ENCODE measurements at regions not wholly inside any gene's neighbourhood (a gene's known extent, or its start where the extent isn't known, plus 50 kb on each side); places are given as distances from the start of the nearest gene placed in this dataset.
"Not testable (repeated sequence)": the region's sequence is repeated elsewhere in the genome, so short reads cannot be mapped to it uniquely, and the experiment has no call there.

- H3K4me3 ChIP-seq (ENCODE audit: low read depth in 1 of 2, low read length in 2 of 2); H3K27ac ChIP-seq (ENCODE audit: low read depth in 2 of 2, low read length in 1 of 2); H3K4me1 ChIP-seq (ENCODE audit: control insufficient read depth in 2 of 2, insufficient read depth in 2 of 2, low read length in 1 of 2); H3K36me3 ChIP-seq (ENCODE audit: control insufficient read depth in 2 of 2, insufficient read depth in 2 of 2, low read length in 1 of 2); H3K9me3 ChIP-seq (ENCODE audit: control insufficient read depth in 2 of 2, insufficient read depth in 1 of 2, low read depth in 1 of 2, low read length in 1 of 2); H3K27me3 ChIP-seq (ENCODE audit: control insufficient read depth in 1 of 2, insufficient read depth in 2 of 2, low read length in 2 of 2): not testable (repeated sequence)
- 83 to 86% methylated on average over 5 of the region's 5 CpGs for WGBS, 2 donors
Measured at GRCh38 chr10:46095943-46096342, 49.9 kb upstream of the MSMB start.

- H3K4me1 ChIP-seq (ENCODE audit: control insufficient read depth in 2 of 2, insufficient read depth in 2 of 2, low read length in 1 of 2): peaks cover 0 to 3% of the 10 kb centered on the region in 2 donors
- no peaks in the 10 kb centered on the region for H3K27me3 ChIP-seq (ENCODE audit: control insufficient read depth in 1 of 2, insufficient read depth in 2 of 2, low read length in 2 of 2)
- no peak overlapping the region for H3K27ac ChIP-seq (ENCODE audit: low read depth in 2 of 2, low read length in 1 of 2)
- H3K9me3 ChIP-seq (ENCODE audit: control insufficient read depth in 2 of 2, insufficient read depth in 1 of 2, low read depth in 1 of 2, low read length in 1 of 2): no peaks in the 10 kb centered on the region
- 93 to 94% methylated on average over 4 of the region's 4 CpGs for WGBS, 2 donors
- H3K4me3 ChIP-seq (ENCODE audit: low read depth in 1 of 2, low read length in 2 of 2): no peak overlapping the region
- no peaks in the 10 kb centered on the region for H3K36me3 ChIP-seq (ENCODE audit: control insufficient read depth in 2 of 2, insufficient read depth in 2 of 2, low read length in 1 of 2)
Measured at GRCh38 chr10:46096446-46096845, 50.4 kb upstream of the MSMB start.

GRCh38 chr10:46096909-46097575 lies 51.0 kb upstream of the MSMB start:
- H3K27ac ChIP-seq (ENCODE audit: low read depth in 2 of 2, low read length in 1 of 2): no peak overlapping the region
- no peaks in the 10 kb centered on the region for H3K27me3 ChIP-seq (ENCODE audit: control insufficient read depth in 1 of 2, insufficient read depth in 2 of 2, low read length in 2 of 2)
- H3K4me1 ChIP-seq (ENCODE audit: control insufficient read depth in 2 of 2, insufficient read depth in 2 of 2, low read length in 1 of 2): peaks cover 0 to 3% of the 10 kb centered on the region in 2 donors
- no peak overlapping the region for H3K4me3 ChIP-seq (ENCODE audit: low read depth in 1 of 2, low read length in 2 of 2)
- no peaks in the 10 kb centered on the region for H3K36me3 ChIP-seq (ENCODE audit: control insufficient read depth in 2 of 2, insufficient read depth in 2 of 2, low read length in 1 of 2)
- 79 to 82% methylated on average over 4 to 8 of the region's 8 CpGs for WGBS, 2 donors
- no peaks in the 10 kb centered on the region for H3K9me3 ChIP-seq (ENCODE audit: control insufficient read depth in 2 of 2, insufficient read depth in 1 of 2, low read depth in 1 of 2, low read length in 1 of 2)

- no peaks in the 10 kb centered on the region for H3K36me3 ChIP-seq (ENCODE audit: control insufficient read depth in 2 of 2, insufficient read depth in 2 of 2, low read length in 1 of 2)
- no peak overlapping the region for H3K4me3 ChIP-seq (ENCODE audit: low read depth in 1 of 2, low read length in 2 of 2)
- WGBS, 2 donors: 84 to 88% methylated on average over 14 of the region's 14 CpGs
- H3K9me3 ChIP-seq (ENCODE audit: control insufficient read depth in 2 of 2, insufficient read depth in 1 of 2, low read depth in 1 of 2, low read length in 1 of 2): no peaks in the 10 kb centered on the region
- H3K4me1 ChIP-seq (ENCODE audit: control insufficient read depth in 2 of 2, insufficient read depth in 2 of 2, low read length in 1 of 2): peaks cover 0 to 3% of the 10 kb centered on the region in 2 donors
- no peak overlapping the region for H3K27ac ChIP-seq (ENCODE audit: low read depth in 2 of 2, low read length in 1 of 2)
- no peaks in the 10 kb centered on the region for H3K27me3 ChIP-seq (ENCODE audit: control insufficient read depth in 1 of 2, insufficient read depth in 2 of 2, low read length in 2 of 2)
Measured at GRCh38 chr10:46097576-46098317, 51.7 kb upstream of the MSMB start.

- no peaks in the 10 kb centered on the region for H3K27me3 ChIP-seq (ENCODE audit: control insufficient read depth in 1 of 2, insufficient read depth in 2 of 2, low read length in 2 of 2)
- no peaks in the 10 kb centered on the region for H3K9me3 ChIP-seq (ENCODE audit: control insufficient read depth in 2 of 2, insufficient read depth in 1 of 2, low read depth in 1 of 2, low read length in 1 of 2)
- H3K4me1 ChIP-seq (ENCODE audit: control insufficient read depth in 2 of 2, insufficient read depth in 2 of 2, low read length in 1 of 2): peaks cover 0 to 3% of the 10 kb centered on the region in 2 donors
- H3K36me3 ChIP-seq (ENCODE audit: control insufficient read depth in 2 of 2, insufficient read depth in 2 of 2, low read length in 1 of 2): no peaks in the 10 kb centered on the region
- no peak overlapping the region for H3K27ac ChIP-seq (ENCODE audit: low read depth in 2 of 2, low read length in 1 of 2)
- 89 to 92% methylated on average over 7 of the region's 7 CpGs for WGBS, 2 donors
- H3K4me3 ChIP-seq (ENCODE audit: low read depth in 1 of 2, low read length in 2 of 2): no peak overlapping the region
Measured at GRCh38 chr10:46098386-46098785, 52.3 kb upstream of the MSMB start.

GRCh38 chr10:46098925-46099324 lies 52.9 kb upstream of the MSMB start:
- not testable (repeated sequence) for H3K27ac ChIP-seq (ENCODE audit: low read depth in 2 of 2, low read length in 1 of 2); H3K27me3 ChIP-seq (ENCODE audit: control insufficient read depth in 1 of 2, insufficient read depth in 2 of 2, low read length in 2 of 2); H3K36me3 ChIP-seq (ENCODE audit: control insufficient read depth in 2 of 2, insufficient read depth in 2 of 2, low read length in 1 of 2); H3K9me3 ChIP-seq (ENCODE audit: control insufficient read depth in 2 of 2, insufficient read depth in 1 of 2, low read depth in 1 of 2, low read length in 1 of 2); H3K4me1 ChIP-seq (ENCODE audit: control insufficient read depth in 2 of 2, insufficient read depth in 2 of 2, low read length in 1 of 2); H3K4me3 ChIP-seq (ENCODE audit: low read depth in 1 of 2, low read length in 2 of 2)
- 81 to 84% methylated on average over 4 of the region's 4 CpGs for WGBS, 2 donors

- WGBS, 2 donors: 59 to 65% methylated on average over 4 of the region's 4 CpGs
- Histone ChIP-seq H3K4me1 (ENCODE audit: control insufficient read depth in 2 of 2, insufficient read depth in 2 of 2, low read length in 1 of 2) (no peaks in the 10 kb centered on the region), H3K27me3 (ENCODE audit: control insufficient read depth in 1 of 2, insufficient read depth in 2 of 2, low read length in 2 of 2) (no peaks in the 10 kb centered on the region), H3K27ac (ENCODE audit: low read depth in 2 of 2, low read length in 1 of 2) (no peak overlapping the region), H3K36me3 (ENCODE audit: control insufficient read depth in 2 of 2, insufficient read depth in 2 of 2, low read length in 1 of 2) (no peaks in the 10 kb centered on the region), H3K9me3 (ENCODE audit: control insufficient read depth in 2 of 2, insufficient read depth in 1 of 2, low read depth in 1 of 2, low read length in 1 of 2) (no peaks in the 10 kb centered on the region), H3K4me3 (ENCODE audit: low read depth in 1 of 2, low read length in 2 of 2) (no peak overlapping the region)
Measured at GRCh38 chr10:46104071-46104585, 58.1 kb upstream of the MSMB start.

GRCh38 chr10:46105416-46105815 lies 59.3 kb upstream of the MSMB start:
- H3K4me3 ChIP-seq (ENCODE audit: low read depth in 1 of 2, low read length in 2 of 2): not testable (repeated sequence)

GRCh38 chr10:46105856-46106409 lies 59.9 kb upstream of the MSMB start:
- WGBS, 2 donors: 1 to 4% methylated on average over 26 to 32 of the region's 32 CpGs

More at GRCh38 chr10:46105416-46105815, 59.3 kb upstream of the MSMB start:
- H3K9me3 ChIP-seq (ENCODE audit: control insufficient read depth in 2 of 2, insufficient read depth in 1 of 2, low read depth in 1 of 2, low read length in 1 of 2); H3K27ac ChIP-seq (ENCODE audit: low read depth in 2 of 2, low read length in 1 of 2); H3K27me3 ChIP-seq (ENCODE audit: control insufficient read depth in 1 of 2, insufficient read depth in 2 of 2, low read length in 2 of 2); H3K4me1 ChIP-seq (ENCODE audit: control insufficient read depth in 2 of 2, insufficient read depth in 2 of 2, low read length in 1 of 2); H3K36me3 ChIP-seq (ENCODE audit: control insufficient read depth in 2 of 2, insufficient read depth in 2 of 2, low read length in 1 of 2): not testable (repeated sequence)
- WGBS, 2 donors: 55 to 68% methylated on average over 9 of the region's 9 CpGs

More at GRCh38 chr10:46105856-46106409, 59.9 kb upstream of the MSMB start:
- not testable (repeated sequence) for H3K9me3 ChIP-seq (ENCODE audit: control insufficient read depth in 2 of 2, insufficient read depth in 1 of 2, low read depth in 1 of 2, low read length in 1 of 2); H3K27me3 ChIP-seq (ENCODE audit: control insufficient read depth in 1 of 2, insufficient read depth in 2 of 2, low read length in 2 of 2); H3K36me3 ChIP-seq (ENCODE audit: control insufficient read depth in 2 of 2, insufficient read depth in 2 of 2, low read length in 1 of 2); H3K27ac ChIP-seq (ENCODE audit: low read depth in 2 of 2, low read length in 1 of 2); H3K4me1 ChIP-seq (ENCODE audit: control insufficient read depth in 2 of 2, insufficient read depth in 2 of 2, low read length in 1 of 2)
- peak overlapping the region; percentile 11 to 63 for H3K4me3 ChIP-seq (ENCODE audit: low read depth in 1 of 2, low read length in 2 of 2)
